DMS153 (cell line): ENCODE measurements at regions not wholly inside any gene's neighbourhood (a gene's known extent, or its start where the extent isn't known, plus 50 kb on each side); places are given as distances from the start of the nearest gene placed in this dataset.

Experiments used
- DNase-seq: peaks from one replicate; lab custom pipeline; 2025; lab: John Stamatoyannopoulos, UW

- no peak for DNase-seq
Measured at GRCh38 chr4:24637173-24637572, 52.8 kb upstream of the DHX15 start.

GRCh38 chr4:24638396-24638875 is 54.1 kb upstream of the DHX15 start:
- no peak for DNase-seq

GRCh38 chr4:24639714-24640113 is 55.4 kb upstream of the DHX15 start:
- DNase-seq: no peak

GRCh38 chr4:24640366-24640765 is 56.0 kb upstream of the DHX15 start:
- no peak for DNase-seq

- no peak for DNase-seq
Measured at GRCh38 chr4:24642981-24643547, 58.7 kb upstream of the DHX15 start.

GRCh38 chr4:24643774-24644520 is 59.6 kb upstream of the DHX15 start:
- no peak for DNase-seq

GRCh38 chr4:24644983-24645764 is 60.8 kb upstream of the DHX15 start:
- no peak for DNase-seq

GRCh38 chr4:24645765-24646550 is 61.6 kb upstream of the DHX15 start:
- no peak for DNase-seq

GRCh38 chr4:24646798-24647460 is 62.6 kb upstream of the DHX15 start:
- DNase-seq: no peak

GRCh38 chr4:24650849-24651640 is 66.7 kb upstream of the DHX15 start:
- no peak for DNase-seq

GRCh38 chr4:24655326-24655725 is 71.0 kb upstream of the DHX15 start:
- no peak for DNase-seq

GRCh38 chr4:24655971-24656370 is 71.6 kb upstream of the DHX15 start:
- no peak for DNase-seq

- no peak for DNase-seq
Measured at GRCh38 chr4:24656906-24657305, 72.6 kb upstream of the DHX15 start.

GRCh38 chr4:24657768-24658617 is 73.6 kb upstream of the DHX15 start:
- peak; percentile 68 for DNase-seq

GRCh38 chr4:24659241-24659961 is 75.0 kb upstream of the DHX15 start:
- DNase-seq: peak; percentile 39

- no peak for DNase-seq
Measured at GRCh38 chr4:24662056-24662455, 77.7 kb upstream of the DHX15 start.

GRCh38 chr4:24662542-24662941 is 78.2 kb upstream of the DHX15 start:
- DNase-seq: no peak

- DNase-seq: no peak
Measured at GRCh38 chr4:24664956-24665355, 80.6 kb upstream of the DHX15 start.

GRCh38 chr4:24666316-24666715 is 82.0 kb upstream of the DHX15 start:
- no peak for DNase-seq
